A673 (cell line): ENCODE measurements at regions not wholly inside any gene's neighbourhood (a gene's known extent, or its start where the extent isn't known, plus 50 kb on each side); places are given as distances from the start of the nearest gene placed in this dataset.
"Not testable (repeated sequence)": the region's sequence is repeated elsewhere in the genome, so short reads cannot be mapped to it uniquely, and the experiment has no call there.

Experiments
- CTCF ChIP-seq: fragments of 300-800, 200-600 bp; sonication (generic); conservative IDR thresholded peaks from 2 replicates; pipeline ENCODE4 v1.5.1; 2017; ENCODE audit warnings: low read depth, mild to moderate bottlenecking, antibody characterized with exemption, low read length, moderate library complexity, mixed read lengths
- EZH2 ChIP-seq: fragments of 200-600 bp; sonication (generic); IDR thresholded peaks from 2 replicates; pipeline ENCODE4 v1.6.1; 2017; ENCODE audit warnings: borderline replicate concordance, low read depth, mild to moderate bottlenecking, mixed read lengths, antibody characterized with exemption, low read length; ENCODE audit not compliant: poor library complexity, severe bottlenecking

- TF ChIP-seq EZH2, CTCF: not testable (repeated sequence)
Measured at GRCh38 chr13:46490713-46491112, 62.3 kb upstream of the LRCH1 start.
